Ovary (tissue), 7 donors: ENCODE measurements at regions not wholly inside any gene's neighbourhood (a gene's known extent, or its start where the extent isn't known, plus 50 kb on each side); places are given as distances from the start of the nearest gene placed in this dataset. TPM values are rescaled to one million over a fixed set of nuclear protein-coding genes. Genes with fewer than 3 reads are reported as not detected.
"Not testable (repeated sequence)": the region's sequence is repeated elsewhere in the genome, so short reads cannot be mapped to it uniquely, and the experiment has no call there.

Experiments used
- DNase-seq, 5 donors: peaks; one replicate each; pipeline ENCODE4 v3.0.0-alpha.2; 2019 to 2020
- H3K27ac ChIP-seq, 2 donors: fragments of 200-600 bp; one replicate each; pipeline versions ENCODE4 v1.5.1 to v1.8.0; 2019 to 2022
- H3K27me3 ChIP-seq: fragments of 200-600 bp; one replicate; pipeline ENCODE4 v1.8.0; 2022
- H3K36me3 ChIP-seq: fragments of 200-600 bp; sonication (generic); one replicate; pipeline ENCODE4 v1.5.1; 2019
- H3K4me1 ChIP-seq: one replicate; pipeline ENCODE4 v1.8.1; 2013; ENCODE audit warnings: mild to moderate bottlenecking, moderate library complexity; ENCODE audit not compliant: insufficient read depth
- H3K4me3 ChIP-seq: fragments of 200-600 bp; sonication (generic); one replicate; pipeline ENCODE4 v1.5.1; 2017
- H3K9me3 ChIP-seq, 2 donors: fragments of 200-600 bp in 1 of 2; sonication (generic) in 1 of 2; one replicate each; pipeline versions ENCODE4 v1.5.1 to v1.8.1; 2013 to 2019; ENCODE audit warnings: mild to moderate bottlenecking in 1 of 2, moderate library complexity in 1 of 2
- WGBS, 3 donors: extraction: QIAGEN DNeasy Blood & Tissue Kit in 1 of 3; methylation state at CpG; one replicate each; pipeline versions ENCODE4 v1.1.5 to v1.1.7; 2013 to 2017; 5-methylcytosine and 5-hydroxymethylcytosine counted together
- intact Hi-C, 4 donors: fragments of 100-400 bp; cut with DNase I; formaldehyde crosslinking; loops; one replicate each; pipeline versions ENCODE4 v1.11.0 to v1.15.1; 2022 to 2023
- small RNA-seq: library from RNA; depleted of rRNA; stranded (forward); fragments of <200 nt; gene quantifications from one replicate; pipeline ENCODE3, GENCODE V24; 2016
- donor health status: DM: no; HTN: no; CAD: no; lungs with moderate emphysema.
- donor health status: DM: no; HTN: no; CAD: no.
- donor health status: Bipolar disorder and iron deficiency.
- donor health status: DM: no; HTN: no; CAD: no.
- donor health status: DM: yes; HTN: yes; CAD: no.

DNA sequence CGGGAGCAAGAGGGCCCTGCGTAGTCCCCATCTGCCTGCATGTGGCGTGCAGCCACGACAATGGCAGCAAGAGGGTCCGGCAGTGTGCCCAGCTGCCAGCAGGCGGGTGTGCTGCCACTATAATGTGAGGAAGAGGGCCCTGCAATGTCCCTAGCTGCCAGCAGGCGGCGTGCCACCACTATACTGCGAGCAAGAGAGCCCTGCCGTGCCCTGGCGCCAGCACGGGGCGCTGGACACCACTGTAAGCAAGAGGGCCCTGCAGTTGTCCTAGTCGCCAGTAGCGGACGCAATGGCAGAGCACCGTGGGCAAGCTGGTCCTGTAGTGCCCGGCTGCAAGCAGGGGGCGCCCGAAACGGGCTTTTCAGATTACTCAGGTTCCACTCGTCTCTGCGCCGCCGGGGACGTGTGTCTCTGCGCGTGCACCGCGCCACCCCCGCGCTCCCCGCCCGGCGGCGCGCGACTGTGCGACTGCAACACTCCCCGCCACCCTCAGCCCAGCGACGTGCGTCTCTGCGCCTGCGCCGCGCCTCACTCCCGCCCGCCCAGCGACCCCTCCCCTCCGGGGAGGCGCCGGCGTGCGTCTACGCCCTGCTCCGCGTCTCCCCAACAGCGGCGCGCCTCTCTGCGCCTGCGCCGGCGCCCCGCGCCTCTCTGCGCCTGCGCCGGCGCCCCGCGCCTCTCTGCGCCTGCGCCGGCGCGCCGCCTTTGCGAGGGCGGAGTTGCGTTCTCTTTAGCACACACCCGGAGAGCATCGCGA, 159.4 kb upstream of the FRG2B start:
- H3K4me1 ChIP-seq, H3K36me3 ChIP-seq, H3K27me3 ChIP-seq, H3K9me3 ChIP-seq, intact Hi-C loops, H3K4me3 ChIP-seq, H3K27ac ChIP-seq: not testable (repeated sequence)
- peak in 3 of 5 donors; percentile 11 to 13 (median 12) for DNase-seq
- 72 to 80% (median 78%) methylated on average over 21 to 45 of the region's 85 CpGs for WGBS, 3 donors

DNA sequence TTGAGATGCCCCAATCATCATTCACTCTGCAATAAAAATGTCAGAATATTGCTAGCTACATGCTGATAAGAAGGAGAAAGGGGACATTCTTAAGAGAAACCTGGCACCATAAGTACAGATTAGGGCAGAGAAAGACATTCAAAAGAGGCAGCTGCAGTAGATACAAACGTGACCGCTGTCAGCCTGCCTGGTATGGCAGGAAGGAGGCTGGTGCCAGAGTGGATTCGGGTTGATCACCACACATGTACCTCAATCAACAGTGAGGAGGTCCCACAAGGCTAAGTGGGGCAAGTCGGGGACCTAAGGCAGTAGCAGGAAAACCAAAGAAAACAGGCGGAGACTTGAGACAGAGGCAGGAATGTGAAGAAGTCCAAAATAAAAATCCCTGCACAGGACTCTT, 158.6 kb upstream of the FRG2B start:
- peak in 2 of 5 donors; percentile 3 to 5 for DNase-seq
- H3K36me3 ChIP-seq, H3K27ac ChIP-seq, H3K4me1 ChIP-seq, intact Hi-C loops, H3K27me3 ChIP-seq, H3K9me3 ChIP-seq, H3K4me3 ChIP-seq: not testable (repeated sequence)
- 48 to 70% (median 69%) methylated on average over 3 to 4 of the region's 5 CpGs for WGBS, 3 donors

DNA sequence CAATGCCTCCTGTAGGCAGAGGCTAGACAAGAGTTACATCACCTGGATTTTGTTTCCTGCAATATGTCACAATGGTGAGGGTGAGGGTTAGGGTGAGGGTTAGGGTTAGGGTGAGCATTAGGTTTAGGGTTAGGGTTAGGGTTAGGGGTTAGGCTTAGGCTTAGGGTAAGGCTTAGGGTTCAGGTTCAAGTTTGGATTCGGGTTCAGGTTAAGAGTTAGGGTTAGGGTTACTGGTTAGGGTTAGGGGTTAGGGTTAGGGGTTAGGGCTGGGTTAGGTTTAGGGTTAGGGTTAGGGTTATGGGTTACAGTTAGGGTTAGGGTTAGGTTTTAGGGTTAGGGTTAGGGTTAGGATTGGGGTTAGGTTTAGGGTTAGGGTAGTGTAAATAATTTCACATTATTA, 138.7 kb upstream of the FRG2B start:
- H3K4me3 ChIP-seq, H3K27ac ChIP-seq, H3K36me3 ChIP-seq, intact Hi-C loops, DNase-seq, H3K9me3 ChIP-seq, H3K27me3 ChIP-seq, H3K4me1 ChIP-seq: not testable (repeated sequence)
- 57 to 75% (median 63%) methylated on average over 1 of the region's 1 CpG for WGBS, 3 donors

DNA sequence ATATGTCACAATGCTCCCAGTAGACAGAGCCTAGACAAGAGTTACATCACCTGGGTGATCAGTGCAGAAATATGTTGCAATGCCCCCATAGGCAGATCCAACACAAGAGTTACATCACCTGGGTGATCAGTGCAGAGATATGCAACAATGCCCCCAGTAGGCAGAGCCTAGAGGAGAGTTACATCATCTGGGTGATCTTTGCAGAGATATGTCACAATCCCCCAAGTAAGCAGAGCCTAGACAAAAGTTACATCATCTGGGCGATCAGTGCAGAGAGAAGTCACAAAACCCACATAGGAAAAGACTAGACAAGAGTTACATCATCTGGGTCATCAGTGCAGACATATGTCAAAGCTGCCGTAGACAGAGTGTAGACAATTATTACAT, 138.2 kb upstream of the FRG2B start:
- DNase-seq, H3K9me3 ChIP-seq, H3K27ac ChIP-seq, H3K27me3 ChIP-seq, intact Hi-C loops, H3K4me3 ChIP-seq, H3K36me3 ChIP-seq, H3K4me1 ChIP-seq: not testable (repeated sequence)
- WGBS, 3 donors, result no CpG with 5 or more reads among the region's 2 CpGs

DNA sequence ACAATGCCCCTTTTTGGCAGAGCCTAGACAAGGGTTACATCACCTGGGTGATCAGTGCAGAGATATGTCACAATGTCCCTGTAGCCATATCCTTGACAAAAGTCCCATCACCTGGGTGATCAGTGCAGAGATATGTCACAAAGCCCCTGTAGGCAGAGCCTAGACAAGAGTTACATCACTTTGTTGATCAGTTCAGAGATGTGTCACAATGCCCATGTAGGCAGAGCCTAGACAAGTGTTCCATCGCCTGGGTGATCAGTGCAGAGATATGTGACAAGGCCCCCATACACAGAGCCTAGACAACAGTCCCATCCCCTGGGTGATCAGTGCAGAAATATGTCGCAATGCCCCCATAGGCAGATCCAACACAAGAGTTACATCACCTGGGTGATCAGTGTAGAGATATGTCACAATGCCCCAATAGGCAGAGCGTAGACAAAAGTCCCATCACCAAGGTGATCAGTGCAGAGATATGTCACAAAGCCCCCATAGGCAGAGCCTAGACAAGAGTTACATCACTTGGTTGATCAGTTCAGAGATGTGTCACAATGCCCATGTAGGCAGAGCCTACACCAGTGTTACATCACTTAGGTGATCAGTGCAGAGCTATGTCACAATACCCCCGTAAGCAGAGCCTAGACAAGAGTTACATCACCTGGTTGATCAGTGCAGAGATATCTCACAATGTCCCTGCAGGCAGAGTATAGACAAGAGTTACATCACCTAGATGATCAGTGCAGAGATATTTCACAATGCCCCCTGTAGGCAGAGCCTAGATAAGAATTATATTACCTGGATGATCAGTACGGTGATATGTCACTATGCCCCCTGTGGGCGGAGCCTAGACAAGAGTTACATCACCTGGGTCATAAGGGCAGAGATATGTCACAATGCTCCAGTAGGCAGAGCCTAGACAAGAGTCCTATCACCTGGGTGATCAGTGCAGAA, 137.6 kb upstream of the FRG2B start:
- DNase-seq, H3K27me3 ChIP-seq, intact Hi-C loops, H3K27ac ChIP-seq, H3K4me1 ChIP-seq, H3K36me3 ChIP-seq, H3K4me3 ChIP-seq, H3K9me3 ChIP-seq: not testable (repeated sequence)
- WGBS, 3 donors, result 82 to 88% (median 82%) methylated on average over 4 to 6 of the region's 6 CpGs

DNA sequence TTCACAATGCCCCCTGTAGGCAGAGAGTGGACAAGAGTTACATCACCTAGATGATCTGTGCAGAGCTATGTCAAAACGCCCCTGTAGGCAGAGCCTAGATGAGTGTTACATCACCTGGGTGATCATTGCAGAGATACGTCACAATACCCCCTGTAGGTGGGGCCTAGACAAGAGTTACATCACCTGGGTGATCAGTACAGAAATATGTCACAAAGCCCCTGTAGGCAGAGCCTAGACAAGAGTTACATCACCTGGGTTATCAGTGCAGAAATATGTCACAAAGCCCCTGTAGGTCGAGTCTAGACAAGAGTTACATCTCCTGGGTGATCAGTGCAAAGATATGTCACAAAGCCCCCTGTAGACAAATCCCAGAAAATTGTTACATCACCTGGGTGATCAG, 136.6 kb upstream of the FRG2B start:
- no CpG with 5 or more reads among the region's 3 CpGs for WGBS, 3 donors

DNA sequence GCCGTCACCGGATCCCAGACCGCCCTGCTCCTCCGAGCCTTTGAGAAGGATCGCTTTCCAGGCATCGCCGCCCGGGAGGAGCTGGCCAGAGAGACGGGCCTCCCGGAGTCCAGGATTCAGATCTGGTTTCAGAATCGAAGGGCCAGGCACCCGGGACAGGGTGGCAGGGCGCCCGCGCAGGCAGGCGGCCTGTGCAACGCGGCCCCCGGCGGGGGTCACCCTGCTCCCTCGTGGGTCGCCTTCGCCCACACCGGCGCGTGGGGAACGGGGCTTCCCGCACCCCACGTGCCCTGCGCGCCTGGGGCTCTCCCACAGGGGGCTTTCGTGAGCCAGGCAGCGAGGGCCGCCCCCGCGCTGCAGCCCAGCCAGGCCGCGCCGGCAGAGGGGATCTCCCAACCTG, 127.0 kb upstream of the FRG2B start:
- H3K27ac ChIP-seq, H3K4me1 ChIP-seq, DNase-seq, intact Hi-C loops, H3K27me3 ChIP-seq, H3K4me3 ChIP-seq, H3K36me3 ChIP-seq, H3K9me3 ChIP-seq: not testable (repeated sequence)
- WGBS, 3 donors, result no CpG with 5 or more reads among the region's 39 CpGs

More for the DNA sequence above, 136.6 kb upstream of the FRG2B start:
- H3K9me3 ChIP-seq, intact Hi-C loops, H3K27me3 ChIP-seq, DNase-seq, H3K36me3 ChIP-seq, H3K4me3 ChIP-seq, H3K27ac ChIP-seq, H3K4me1 ChIP-seq: not testable (repeated sequence)

Small RNA genes in the stretch of these regions (small RNA-seq; reads per million reads assigned to genes)
- not detected for gene BX322534.1
